ENCODE measurements at regions not wholly inside any gene's neighbourhood (a gene's known extent, or its start where the extent isn't known, plus 50 kb on each side); places are given as distances from the start of the nearest gene placed in this dataset.

DNA sequence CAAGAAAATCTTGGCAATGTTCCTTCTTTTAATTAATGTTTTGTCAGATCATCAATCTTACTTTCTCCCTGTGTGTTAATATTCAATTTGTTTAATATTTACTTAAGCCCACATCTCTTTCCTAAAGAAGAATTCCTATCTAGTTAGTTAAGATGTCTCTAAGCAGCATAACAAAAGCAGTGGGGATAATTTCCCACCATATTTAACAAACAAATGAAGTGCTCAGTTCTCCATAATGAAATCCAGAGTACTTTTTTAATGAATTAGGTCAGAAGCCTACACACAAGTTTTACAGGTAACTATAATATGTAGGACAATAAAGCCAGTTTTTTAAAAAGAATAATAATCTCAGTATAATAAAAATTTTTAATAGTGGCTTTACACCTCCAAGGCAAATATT is 1918.8 kb downstream of the EFNA5 start:
- Histone ChIP-seq H3K4me1 (ENCODE audit: insufficient read depth, low read length) (no peaks in the 10 kb centered on the region), H3K36me3 (ENCODE audit: insufficient read depth, low read depth, low read length) (no peaks in the 10 kb centered on the region), H3K27ac (ENCODE audit: low read length) (no peak overlapping the region), H3K4me3 (ENCODE audit: low read length) (no peak overlapping the region), H3K9ac (ENCODE audit: low read depth, low read length) (no peak overlapping the region), H3K9me3 (ENCODE audit: insufficient read depth, low read depth, low read length) (no peaks in the 10 kb centered on the region), H3K27me3 (ENCODE audit: insufficient read depth, low read length) (no peaks in the 10 kb centered on the region)

DNA sequence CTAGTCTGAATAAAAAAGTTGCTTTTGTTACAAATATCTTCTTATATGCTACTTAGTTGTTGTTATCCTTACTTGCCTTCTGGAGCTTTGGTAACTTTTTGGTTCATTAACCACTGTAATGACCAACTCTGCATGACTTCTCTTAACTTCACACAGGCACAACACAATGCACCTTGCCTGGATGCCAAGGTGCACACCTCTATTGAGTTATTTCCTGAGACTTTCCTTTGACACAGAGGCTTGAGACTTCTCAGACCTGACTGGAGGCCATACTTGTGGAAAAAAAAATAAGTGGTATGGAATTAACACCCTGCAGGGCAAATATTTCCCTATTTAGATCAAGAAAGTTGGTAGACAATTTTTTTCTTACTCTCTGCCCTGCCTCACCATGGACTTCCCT is 1925.6 kb downstream of the EFNA5 start:
- Histone ChIP-seq H3K4me3 (ENCODE audit: low read length) (no peak overlapping the region), H3K4me1 (ENCODE audit: insufficient read depth, low read length) (no peaks in the 10 kb centered on the region)

DNA sequence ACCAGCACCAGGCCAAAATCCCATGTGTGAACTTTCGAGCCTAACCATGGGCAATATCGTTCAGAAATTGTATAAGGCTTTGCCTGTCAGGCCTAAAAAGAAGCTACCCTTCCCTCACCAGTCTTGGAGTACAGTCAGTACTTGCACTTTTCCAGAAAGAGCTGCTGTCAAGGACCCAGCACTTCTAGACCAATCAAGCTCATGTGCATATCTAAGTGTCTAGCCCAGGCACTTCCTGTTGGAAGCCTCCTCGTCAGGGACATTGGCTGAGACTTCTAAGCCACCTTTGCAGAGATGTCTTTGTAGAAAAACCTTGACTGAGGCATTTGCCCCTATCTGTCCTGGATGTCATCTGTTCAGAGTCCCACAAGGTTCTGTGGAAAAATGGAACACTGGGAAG is 1930.5 kb downstream of the EFNA5 start:
- no peaks in the 10 kb centered on the region for H3K36me3 ChIP-seq (ENCODE audit: insufficient read depth, low read depth, low read length)
- no peak overlapping the region for H3K27ac ChIP-seq (ENCODE audit: low read length)
- H3K9me3 ChIP-seq (ENCODE audit: insufficient read depth, low read depth, low read length): no peaks in the 10 kb centered on the region
- no peak overlapping the region for H3K4me3 ChIP-seq (ENCODE audit: low read length)
- H3K4me1 ChIP-seq (ENCODE audit: insufficient read depth, low read length): no peaks in the 10 kb centered on the region
- H3K27me3 ChIP-seq (ENCODE audit: insufficient read depth, low read length): no peaks in the 10 kb centered on the region
- H3K9ac ChIP-seq (ENCODE audit: low read depth, low read length): no peak overlapping the region

More for the DNA sequence above, 1925.6 kb downstream of the EFNA5 start:
- Histone ChIP-seq H3K36me3 (ENCODE audit: insufficient read depth, low read depth, low read length) (no peaks in the 10 kb centered on the region), H3K9ac (ENCODE audit: low read depth, low read length) (no peak overlapping the region), H3K9me3 (ENCODE audit: insufficient read depth, low read depth, low read length) (no peaks in the 10 kb centered on the region), H3K27ac (ENCODE audit: low read length) (no peak overlapping the region), H3K27me3 (ENCODE audit: insufficient read depth, low read length) (no peaks in the 10 kb centered on the region)

DNA sequence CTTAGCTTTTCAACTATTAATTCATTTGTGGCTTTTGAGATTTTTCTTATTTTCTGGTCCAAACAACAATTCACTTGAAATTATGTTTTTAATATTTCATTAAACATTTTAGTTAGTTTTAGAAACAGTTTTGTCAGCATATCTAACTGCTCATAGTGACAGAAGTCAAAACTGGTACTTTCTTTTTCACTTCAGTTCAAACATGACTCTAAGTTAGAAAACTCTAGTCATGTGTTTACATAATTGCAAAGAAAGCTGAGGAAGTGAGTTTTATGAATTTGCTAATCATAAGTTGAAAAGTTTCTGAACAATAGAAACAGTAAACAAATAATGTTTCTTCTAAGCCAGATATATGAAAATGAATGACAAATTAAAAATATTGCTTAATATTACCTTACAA is 1931.0 kb downstream of the EFNA5 start:
- Histone ChIP-seq H3K36me3 (ENCODE audit: insufficient read depth, low read depth, low read length) (no peaks in the 10 kb centered on the region), H3K27ac (ENCODE audit: low read length) (no peak overlapping the region), H3K4me3 (ENCODE audit: low read length) (no peak overlapping the region)

DNA sequence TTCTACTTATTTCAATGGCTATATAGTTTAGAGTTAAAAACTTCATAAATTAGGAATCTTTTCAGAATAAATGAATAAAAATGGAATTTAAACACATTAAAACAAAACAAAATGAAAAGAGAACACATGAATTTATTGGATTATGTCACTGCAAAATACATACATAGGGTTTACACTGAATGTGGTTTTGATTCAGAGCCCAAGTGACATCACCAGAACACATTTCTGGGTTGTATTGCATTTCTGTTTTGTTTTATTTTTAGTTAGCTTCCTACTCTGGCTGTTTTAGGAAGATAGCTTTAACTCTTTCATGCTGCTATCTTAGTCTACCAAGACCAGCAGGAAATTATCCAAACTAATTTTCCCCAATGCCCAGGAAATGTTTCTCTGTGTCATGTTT is 1935.0 kb downstream of the EFNA5 start:
- H3K27me3 ChIP-seq (ENCODE audit: insufficient read depth, low read length): no peaks in the 10 kb centered on the region
- no peaks in the 10 kb centered on the region for H3K9me3 ChIP-seq (ENCODE audit: insufficient read depth, low read depth, low read length)
- H3K9ac ChIP-seq (ENCODE audit: low read depth, low read length): no peak overlapping the region
- H3K4me3 ChIP-seq (ENCODE audit: low read length): no peak overlapping the region
- H3K27ac ChIP-seq (ENCODE audit: low read length): no peak overlapping the region
- no peaks in the 10 kb centered on the region for H3K36me3 ChIP-seq (ENCODE audit: insufficient read depth, low read depth, low read length)
- H3K4me1 ChIP-seq (ENCODE audit: insufficient read depth, low read length): no peaks in the 10 kb centered on the region

More for the DNA sequence above, 1931.0 kb downstream of the EFNA5 start:
- H3K9me3 ChIP-seq (ENCODE audit: insufficient read depth, low read depth, low read length): no peaks in the 10 kb centered on the region
- H3K27me3 ChIP-seq (ENCODE audit: insufficient read depth, low read length): no peaks in the 10 kb centered on the region
- H3K9ac ChIP-seq (ENCODE audit: low read depth, low read length): no peak overlapping the region
- no peaks in the 10 kb centered on the region for H3K4me1 ChIP-seq (ENCODE audit: insufficient read depth, low read length)

DNA sequence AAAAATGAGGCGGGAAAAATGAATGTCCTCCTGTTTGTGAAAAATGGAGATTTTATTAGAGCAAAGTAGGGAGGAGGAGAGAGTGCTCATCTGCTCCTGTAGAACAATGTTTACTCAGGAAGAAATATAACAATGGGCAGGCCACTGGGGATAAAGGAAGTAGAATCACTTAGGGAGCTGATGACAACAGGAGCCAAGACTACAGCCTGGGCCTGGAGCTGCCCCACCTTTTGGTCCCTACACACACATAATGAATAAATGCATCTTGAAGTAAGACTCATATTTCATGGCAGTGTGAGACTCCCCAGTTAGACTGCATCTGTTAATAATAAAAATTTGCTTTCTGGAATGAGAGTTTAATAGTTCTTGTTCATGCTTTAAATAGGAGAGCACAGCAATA is 1939.8 kb downstream of the EFNA5 start:
- H3K27ac ChIP-seq (ENCODE audit: low read length): no peak overlapping the region
- no peaks in the 10 kb centered on the region for H3K27me3 ChIP-seq (ENCODE audit: insufficient read depth, low read length)
- no peak overlapping the region for H3K4me3 ChIP-seq (ENCODE audit: low read length)
- no peaks in the 10 kb centered on the region for H3K36me3 ChIP-seq (ENCODE audit: insufficient read depth, low read depth, low read length)
- H3K4me1 ChIP-seq (ENCODE audit: insufficient read depth, low read length): no peaks in the 10 kb centered on the region
- no peaks in the 10 kb centered on the region for H3K9me3 ChIP-seq (ENCODE audit: insufficient read depth, low read depth, low read length)
- no peak overlapping the region for H3K9ac ChIP-seq (ENCODE audit: low read depth, low read length)

DNA sequence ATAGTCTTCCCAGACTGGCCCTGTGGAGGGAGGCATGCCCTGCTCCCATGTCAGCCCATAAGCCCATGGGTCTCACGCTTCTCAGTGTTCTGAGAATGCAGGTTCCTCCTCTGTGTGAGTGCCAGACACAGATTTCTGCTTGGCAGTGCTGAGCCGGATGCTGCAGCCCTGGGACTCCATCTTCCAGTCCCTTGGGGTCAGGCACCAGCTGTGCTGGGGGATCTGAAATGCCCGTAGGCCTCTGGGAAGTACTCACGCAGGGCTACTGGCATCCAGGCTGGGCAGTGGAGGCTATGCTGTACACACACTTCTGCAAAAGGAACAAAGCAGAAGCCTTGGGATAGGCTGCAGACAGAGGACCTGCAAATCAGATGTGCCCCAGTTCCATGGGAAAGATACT is 1944.6 kb downstream of the EFNA5 start:
- Histone ChIP-seq H3K4me3 (ENCODE audit: low read length) (no peak overlapping the region), H3K36me3 (ENCODE audit: insufficient read depth, low read depth, low read length) (no peaks in the 10 kb centered on the region), H3K9ac (ENCODE audit: low read depth, low read length) (no peak overlapping the region), H3K27me3 (ENCODE audit: insufficient read depth, low read length) (no peaks in the 10 kb centered on the region), H3K9me3 (ENCODE audit: insufficient read depth, low read depth, low read length) (no peaks in the 10 kb centered on the region), H3K4me1 (ENCODE audit: insufficient read depth, low read length) (no peaks in the 10 kb centered on the region), H3K27ac (ENCODE audit: low read length) (no peak overlapping the region)

DNA sequence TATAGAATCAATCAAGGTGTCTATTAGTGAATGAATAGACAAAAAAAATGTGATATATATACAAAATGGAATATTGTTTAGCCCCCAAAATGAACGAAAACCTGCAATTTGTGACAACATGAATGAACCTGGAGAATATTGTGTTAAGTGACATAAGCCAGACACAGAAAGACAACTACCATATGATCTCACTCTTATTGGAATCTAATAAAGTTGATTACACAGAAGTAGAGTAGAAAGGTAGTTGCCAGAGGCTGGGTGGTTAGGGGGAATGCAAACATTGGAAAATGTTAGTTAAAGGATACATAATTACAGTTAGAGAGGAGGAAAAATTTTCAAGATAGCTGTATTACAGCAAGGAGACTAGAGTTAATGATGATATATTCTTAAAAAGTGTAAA is 1962.3 kb downstream of the EFNA5 start:
- Histone ChIP-seq H3K4me3 (ENCODE audit: low read length) (no peak overlapping the region), H3K27me3 (ENCODE audit: insufficient read depth, low read length) (no peaks in the 10 kb centered on the region), H3K9me3 (ENCODE audit: insufficient read depth, low read depth, low read length) (peaks cover 12% of the 10 kb centered on the region), H3K4me1 (ENCODE audit: insufficient read depth, low read length) (no peaks in the 10 kb centered on the region), H3K9ac (ENCODE audit: low read depth, low read length) (no peak overlapping the region), H3K36me3 (ENCODE audit: insufficient read depth, low read depth, low read length) (no peaks in the 10 kb centered on the region), H3K27ac (ENCODE audit: low read length) (no peak overlapping the region)

DNA sequence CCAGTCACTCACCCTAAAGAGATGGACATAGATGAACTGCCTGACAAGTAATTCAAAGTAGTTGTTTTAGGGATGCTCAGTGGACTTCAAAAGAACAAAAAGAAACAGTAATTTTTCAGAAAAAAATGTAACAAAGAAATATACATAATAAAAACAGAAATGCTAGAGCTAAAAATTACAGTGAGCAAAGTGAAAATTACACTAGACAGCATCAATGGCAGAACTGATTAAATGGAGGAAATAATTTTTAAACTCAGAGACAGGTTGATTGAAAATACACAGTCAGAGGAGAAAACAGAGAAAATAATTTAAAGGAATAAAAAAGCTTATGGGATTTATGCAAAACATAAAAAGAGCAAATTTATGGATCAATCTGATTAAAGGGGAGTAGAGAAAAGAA is 1968.4 kb downstream of the EFNA5 start:
- Histone ChIP-seq H3K27me3 (ENCODE audit: insufficient read depth, low read length) (no peaks in the 10 kb centered on the region), H3K27ac (ENCODE audit: low read length) (no peak overlapping the region), H3K9me3 (ENCODE audit: insufficient read depth, low read depth, low read length) (peaks cover 9% of the 10 kb centered on the region), H3K36me3 (ENCODE audit: insufficient read depth, low read depth, low read length) (no peaks in the 10 kb centered on the region), H3K4me1 (ENCODE audit: insufficient read depth, low read length) (no peaks in the 10 kb centered on the region), H3K4me3 (ENCODE audit: low read length) (no peak overlapping the region), H3K9ac (ENCODE audit: low read depth, low read length) (no peak overlapping the region)

DNA sequence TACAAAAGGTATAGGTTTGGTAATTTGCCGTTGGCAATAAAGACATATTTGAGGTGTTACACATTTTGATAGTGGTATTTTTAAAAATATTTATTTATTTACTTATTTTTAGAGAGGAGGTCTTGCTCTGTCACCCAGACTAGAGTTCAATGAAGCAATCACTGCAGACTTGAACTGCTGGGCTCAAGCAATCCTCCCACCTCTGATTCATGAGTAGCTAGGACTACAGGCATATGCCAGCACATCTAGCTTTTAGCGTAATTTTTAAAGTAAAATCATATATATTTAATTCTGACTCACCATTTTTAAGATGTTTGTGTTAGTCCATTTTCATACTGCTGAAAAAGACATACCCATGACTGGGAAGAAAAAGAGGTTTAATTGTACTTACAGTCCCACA is 1974.3 kb downstream of the EFNA5 start:
- Histone ChIP-seq H3K4me1 (ENCODE audit: insufficient read depth, low read length) (peaks cover 5% of the 10 kb centered on the region; the same call in 1 of the 2 replicates), H3K4me3 (ENCODE audit: low read length) (no peak overlapping the region), H3K36me3 (ENCODE audit: insufficient read depth, low read depth, low read length) (no peaks in the 10 kb centered on the region), H3K27ac (ENCODE audit: low read length) (no peak overlapping the region), H3K9me3 (ENCODE audit: insufficient read depth, low read depth, low read length) (no peaks in the 10 kb centered on the region; the same call in 1 of the 2 replicates), H3K9ac (ENCODE audit: low read depth, low read length) (no peak overlapping the region), H3K27me3 (ENCODE audit: insufficient read depth, low read length) (no peaks in the 10 kb centered on the region)

DNA sequence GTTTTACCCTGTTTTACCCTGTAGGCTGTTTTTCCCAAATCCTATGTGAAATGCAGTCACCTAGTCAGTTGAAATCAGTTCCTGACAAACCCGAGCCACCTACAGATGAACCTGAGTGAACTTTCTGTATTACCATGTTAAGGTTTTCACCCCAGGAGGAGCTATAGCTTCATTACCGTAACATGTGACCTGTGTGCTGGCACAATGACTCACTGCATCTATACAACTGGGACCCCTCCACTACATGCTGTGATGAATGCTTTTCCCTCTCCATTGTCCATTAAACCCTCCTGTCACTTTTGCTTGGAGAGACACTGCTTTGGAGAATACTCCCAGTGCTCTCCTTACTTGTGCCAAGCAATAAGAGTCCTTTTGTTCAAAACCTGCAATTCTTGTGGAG is 1974.8 kb downstream of the EFNA5 start:
- Histone ChIP-seq H3K27ac (ENCODE audit: low read length) (no peak overlapping the region), H3K9ac (ENCODE audit: low read depth, low read length) (no peak overlapping the region), H3K27me3 (ENCODE audit: insufficient read depth, low read length) (no peaks in the 10 kb centered on the region), H3K4me3 (ENCODE audit: low read length) (no peak overlapping the region), H3K4me1 (ENCODE audit: insufficient read depth, low read length) (peaks cover 5% of the 10 kb centered on the region; the same call in 1 of the 2 replicates), H3K36me3 (ENCODE audit: insufficient read depth, low read depth, low read length) (no peaks in the 10 kb centered on the region), H3K9me3 (ENCODE audit: insufficient read depth, low read depth, low read length) (no peaks in the 10 kb centered on the region; the same call in 1 of the 2 replicates)

DNA sequence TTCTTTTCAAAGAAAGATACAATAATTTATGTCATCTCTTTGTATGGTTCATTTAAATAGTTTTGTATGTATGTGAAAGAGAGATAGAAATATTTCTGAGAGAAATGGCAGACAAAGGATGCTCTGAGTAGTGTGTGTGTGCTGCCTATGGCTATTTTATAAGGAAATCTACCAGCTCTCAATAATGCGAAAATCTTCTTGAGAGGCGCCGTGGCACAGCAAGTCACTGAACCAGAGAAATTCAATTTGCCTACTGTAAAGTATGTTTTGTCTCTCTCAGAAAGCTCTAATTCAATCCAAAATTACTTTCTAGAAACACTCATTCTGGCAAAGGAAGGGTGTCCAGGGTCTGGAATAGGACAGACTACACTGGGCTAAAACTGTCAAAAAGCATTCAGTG is 1981.1 kb downstream of the EFNA5 start:
- Histone ChIP-seq H3K27me3 (ENCODE audit: insufficient read depth, low read length) (no peaks in the 10 kb centered on the region), H3K9me3 (ENCODE audit: insufficient read depth, low read depth, low read length) (no peaks in the 10 kb centered on the region), H3K27ac (ENCODE audit: low read length) (no peak overlapping the region), H3K9ac (ENCODE audit: low read depth, low read length) (no peak overlapping the region), H3K4me3 (ENCODE audit: low read length) (no peak overlapping the region), H3K4me1 (ENCODE audit: insufficient read depth, low read length) (peaks cover 25% of the 10 kb centered on the region; the same call in 1 of the 2 replicates), H3K36me3 (ENCODE audit: insufficient read depth, low read depth, low read length) (no peaks in the 10 kb centered on the region)

Data from iPS-20b (cell line).